ENCODE measurements at regions not wholly inside any gene's neighbourhood (a gene's known extent, or its start where the extent isn't known, plus 50 kb on each side); places are given as distances from the start of the nearest gene placed in this dataset.

DNA sequence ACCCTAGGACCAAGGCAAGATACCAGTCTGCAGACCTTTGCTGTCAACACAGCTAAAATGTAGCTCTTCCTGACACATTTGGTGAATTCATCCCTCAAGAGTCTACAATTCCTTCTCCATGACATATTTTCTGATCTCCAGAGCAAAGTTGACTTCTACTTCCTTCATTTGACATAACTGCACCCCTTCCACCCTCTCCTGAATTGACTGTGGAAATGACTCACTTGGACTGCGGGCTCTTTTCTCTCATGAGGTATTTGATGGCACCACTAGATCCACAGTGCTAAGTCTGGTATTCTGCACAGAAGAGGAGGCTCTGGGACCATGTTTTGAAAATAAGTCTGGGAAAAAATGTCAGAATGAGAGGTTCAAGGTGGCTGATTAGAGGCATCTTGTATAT is 338.4 kb upstream of the TRPC7 start:
- H3K4me3 ChIP-seq = no peak overlapping the region
- TF ChIP-seq, protein P1, sequence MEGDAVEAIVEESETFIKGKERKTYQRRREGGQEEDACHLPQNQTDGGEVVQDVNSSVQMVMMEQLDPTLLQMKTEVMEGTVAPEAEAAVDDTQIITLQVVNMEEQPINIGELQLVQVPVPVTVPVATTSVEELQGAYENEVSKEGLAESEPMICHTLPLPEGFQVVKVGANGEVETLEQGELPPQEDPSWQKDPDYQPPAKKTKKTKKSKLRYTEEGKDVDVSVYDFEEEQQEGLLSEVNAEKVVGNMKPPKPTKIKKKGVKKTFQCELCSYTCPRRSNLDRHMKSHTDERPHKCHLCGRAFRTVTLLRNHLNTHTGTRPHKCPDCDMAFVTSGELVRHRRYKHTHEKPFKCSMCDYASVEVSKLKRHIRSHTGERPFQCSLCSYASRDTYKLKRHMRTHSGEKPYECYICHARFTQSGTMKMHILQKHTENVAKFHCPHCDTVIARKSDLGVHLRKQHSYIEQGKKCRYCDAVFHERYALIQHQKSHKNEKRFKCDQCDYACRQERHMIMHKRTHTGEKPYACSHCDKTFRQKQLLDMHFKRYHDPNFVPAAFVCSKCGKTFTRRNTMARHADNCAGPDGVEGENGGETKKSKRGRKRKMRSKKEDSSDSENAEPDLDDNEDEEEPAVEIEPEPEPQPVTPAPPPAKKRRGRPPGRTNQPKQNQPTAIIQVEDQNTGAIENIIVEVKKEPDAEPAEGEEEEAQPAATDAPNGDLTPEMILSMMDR (IDR thresholded peaks at IDR 0.05) = no peak
- ATAC-seq = no peak
- no peaks in the 10 kb centered on the region for H3K4me1 ChIP-seq
- no peak overlapping the region for H3K27ac ChIP-seq
- H3K36me3 ChIP-seq = no peaks in the 10 kb centered on the region
- H3K9me3 ChIP-seq = no peaks in the 10 kb centered on the region
- intact Hi-C loops (cut with DNase I) = no loop called here
- no peak for DNase-seq
- no peaks in the 10 kb centered on the region for H3K27me3 ChIP-seq

DNA sequence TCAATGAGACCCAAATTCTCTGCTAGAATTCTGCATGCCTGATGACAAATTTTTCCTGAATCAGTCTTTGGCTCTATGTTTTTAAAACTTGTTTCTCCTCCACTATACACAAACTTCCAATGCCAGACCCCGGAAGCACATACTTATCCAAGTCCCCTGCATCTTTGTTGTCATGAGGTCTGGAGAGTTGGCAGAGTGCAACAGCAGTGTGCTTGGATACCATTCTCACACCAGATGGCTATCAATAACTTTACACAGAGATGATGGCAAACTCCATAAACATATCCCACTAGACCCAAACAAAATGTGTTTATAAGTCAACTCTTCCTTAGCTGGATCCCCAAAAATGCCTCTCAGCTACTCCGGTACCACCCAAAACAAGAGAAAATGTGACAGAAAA is 337.7 kb upstream of the TRPC7 start:
- H3K27ac ChIP-seq = no peak overlapping the region
- no peak overlapping the region for H3K4me3 ChIP-seq
- TF ChIP-seq, protein P1 (IDR thresholded peaks at IDR 0.05) = no peak

DNA sequence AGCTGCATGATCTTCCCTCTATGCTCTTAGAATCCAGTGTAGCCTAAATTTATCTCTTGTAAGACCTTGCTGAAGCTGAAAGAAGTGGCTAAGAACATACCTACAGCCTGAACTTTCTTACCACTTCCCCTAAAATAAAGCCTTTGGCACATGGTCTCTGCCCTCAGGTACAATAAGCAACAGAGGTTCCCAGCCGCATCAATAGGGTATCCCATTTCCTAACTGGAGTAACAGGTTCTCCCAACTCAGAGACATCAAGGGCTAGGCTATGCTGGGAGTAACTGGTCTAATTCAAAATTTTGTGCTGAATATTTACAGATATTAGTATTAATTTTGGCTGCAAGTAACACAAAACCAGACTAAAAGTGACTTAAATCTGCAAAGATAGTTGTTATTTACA is 335.8 kb upstream of the TRPC7 start:
- TF ChIP-seq, protein P1 (IDR thresholded peaks at IDR 0.05) = no peak
- Histone ChIP-seq H3K36me3 (no peaks in the 10 kb centered on the region), H3K27ac (no peak overlapping the region), H3K9me3 (no peaks in the 10 kb centered on the region), H3K4me1 (no peaks in the 10 kb centered on the region), H3K4me3 (no peak overlapping the region), H3K27me3 (no peaks in the 10 kb centered on the region)
- DNase-seq (no peak), ATAC-seq (no peak)
- intact Hi-C loops (cut with DNase I) = no loop called here

More for the DNA sequence above, 337.7 kb upstream of the TRPC7 start:
- Histone ChIP-seq H3K4me1 (no peaks in the 10 kb centered on the region), H3K9me3 (no peaks in the 10 kb centered on the region), H3K36me3 (no peaks in the 10 kb centered on the region), H3K27me3 (no peaks in the 10 kb centered on the region)
- ATAC-seq (no peak), DNase-seq (no peak)
- intact Hi-C loops (cut with DNase I) = no loop called here

DNA sequence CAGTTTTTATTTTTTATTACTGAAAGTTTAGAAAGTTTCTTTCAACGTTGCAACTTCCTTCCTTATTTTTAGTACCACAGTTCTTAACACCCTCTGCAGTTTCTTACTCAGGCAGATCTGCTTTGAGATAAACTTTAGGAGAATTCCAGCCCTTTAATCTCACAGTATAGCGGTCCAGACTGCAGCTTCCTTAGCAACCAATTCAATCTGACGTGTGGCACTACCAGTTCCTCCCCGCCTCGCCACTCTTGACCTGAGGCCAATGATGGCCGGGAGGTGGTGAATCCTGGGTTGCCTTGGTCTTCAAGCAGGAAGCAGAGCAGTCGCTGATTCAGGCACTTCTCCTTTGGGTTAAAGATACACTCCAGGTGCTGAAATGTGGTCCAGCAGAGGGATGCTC is 334.3 kb upstream of the TRPC7 start:
- DNase-seq = no peak

DNA sequence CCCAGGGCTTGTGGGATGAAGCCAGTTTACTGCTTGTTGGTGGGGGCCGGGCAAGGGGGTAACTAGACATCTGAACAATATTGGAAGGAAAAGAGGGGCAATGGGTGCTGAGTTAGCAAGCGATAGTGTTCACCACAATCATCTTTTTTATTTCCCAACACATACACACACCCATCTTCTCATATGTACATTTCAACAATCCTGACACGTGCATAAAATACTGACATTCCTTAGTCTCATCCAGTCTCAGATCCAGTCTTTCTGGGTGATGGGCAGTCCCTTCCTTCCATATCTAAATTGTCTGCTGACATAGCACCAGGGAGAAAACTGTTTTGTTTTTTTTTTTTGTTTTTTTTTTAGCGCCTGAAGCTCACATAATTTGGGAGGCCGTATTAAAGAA is 333.6 kb upstream of the TRPC7 start:
- Histone ChIP-seq H3K4me1 (no peaks in the 10 kb centered on the region), H3K27ac (no peak overlapping the region), H3K36me3 (no peaks in the 10 kb centered on the region), H3K4me3 (no peak overlapping the region), H3K9me3 (no peaks in the 10 kb centered on the region), H3K27me3 (no peaks in the 10 kb centered on the region)
- DNase-seq (no peak), ATAC-seq (no peak)
- intact Hi-C loops (cut with DNase I) = no loop called here
- TF ChIP-seq, protein P1 (IDR thresholded peaks at IDR 0.05) = no peak

More for the DNA sequence above, 334.3 kb upstream of the TRPC7 start:
- no peaks in the 10 kb centered on the region for H3K36me3 ChIP-seq
- intact Hi-C loops (cut with DNase I) = no loop called here
- H3K27me3 ChIP-seq = no peaks in the 10 kb centered on the region
- TF ChIP-seq, protein P1 (IDR thresholded peaks at IDR 0.05) = no peak
- H3K9me3 ChIP-seq = no peaks in the 10 kb centered on the region
- H3K4me1 ChIP-seq = no peaks in the 10 kb centered on the region
- no peak overlapping the region for H3K27ac ChIP-seq
- H3K4me3 ChIP-seq = no peak overlapping the region
- ATAC-seq = no peak

Measured in left lung (tissue), 4 donors.